ENCODE measurements at regions not wholly inside any gene's neighbourhood (a gene's known extent, or its start where the extent isn't known, plus 50 kb on each side); places are given as distances from the start of the nearest gene placed in this dataset.

DNA sequence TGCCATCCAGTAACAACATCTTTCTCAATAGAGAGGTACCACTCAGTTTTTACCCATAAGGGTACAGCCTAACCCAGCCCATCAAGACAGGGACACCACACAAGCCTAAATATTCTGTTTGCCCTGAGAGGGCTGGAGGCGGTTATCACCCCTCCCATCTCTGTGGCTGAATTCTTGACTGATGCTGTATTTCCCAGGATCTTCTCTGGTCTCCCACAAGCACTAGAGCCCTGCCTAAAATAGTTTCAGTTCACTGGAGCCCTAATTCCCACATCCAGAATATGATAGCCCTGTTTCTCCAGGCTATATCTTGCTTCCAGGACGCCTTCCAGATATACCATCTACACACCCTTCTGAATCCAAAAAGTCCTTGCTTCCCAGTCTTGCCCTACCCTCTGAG lies 91.6 kb upstream of the NMU start:
- TF ChIP-seq CTCF (IDR thresholded peaks at IDR 0.05; ENCODE audit: insufficient read depth, low read depth, low read length, missing control alignments) = no peak
- no peak for DNase-seq (ENCODE audit: low read depth)
- no peak overlapping the region for H3K4me3 ChIP-seq (ENCODE audit: low read depth, low read length)

GRCh38 chr4:55729351-55730279 lies 90.0 kb upstream of the EXOC1L start:
- TF ChIP-seq CTCF (IDR thresholded peaks at IDR 0.05; ENCODE audit: insufficient read depth, low read depth, low read length, missing control alignments) = no peak
- no peak for DNase-seq (ENCODE audit: low read depth)
- H3K4me3 ChIP-seq (ENCODE audit: low read depth, low read length) = no peak overlapping the region

- H3K4me3 ChIP-seq (ENCODE audit: low read depth, low read length) = no peak overlapping the region
- no peak for TF ChIP-seq CTCF (IDR thresholded peaks at IDR 0.05; ENCODE audit: insufficient read depth, low read depth, low read length, missing control alignments)
- DNase-seq (ENCODE audit: low read depth) = no peak
Measured at GRCh38 chr4:55730280-55730931, 89.2 kb upstream of the EXOC1L start.

DNA sequence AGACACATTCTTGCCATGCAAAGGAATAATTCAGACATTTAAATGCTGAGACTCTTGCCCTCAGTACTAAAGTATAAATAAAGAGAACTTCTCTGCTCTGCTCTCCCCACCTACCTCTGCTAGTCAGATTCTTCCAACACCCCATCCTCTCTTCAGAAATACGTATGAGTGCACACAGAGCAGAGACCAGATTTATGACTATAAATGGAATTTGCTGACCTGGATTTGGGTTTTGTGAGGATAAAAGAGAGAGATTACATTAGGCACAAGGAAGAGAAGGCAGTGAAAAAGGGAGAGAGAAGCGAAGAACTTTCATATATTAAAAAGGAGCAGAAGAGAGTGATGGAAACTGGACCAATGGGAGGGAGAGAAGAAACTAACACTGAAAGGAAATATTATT lies 87.6 kb upstream of the EXOC1L start:
- no peak for TF ChIP-seq CTCF (IDR thresholded peaks at IDR 0.05; ENCODE audit: insufficient read depth, low read depth, low read length, missing control alignments)
- no peak for DNase-seq (ENCODE audit: low read depth)
- no peak overlapping the region for H3K4me3 ChIP-seq (ENCODE audit: low read depth, low read length)

GRCh38 chr4:55732864-55733263 lies 86.7 kb upstream of the EXOC1L start:
- no peak for DNase-seq (ENCODE audit: low read depth)
- no peak overlapping the region for H3K4me3 ChIP-seq (ENCODE audit: low read depth, low read length)
- TF ChIP-seq CTCF (IDR thresholded peaks at IDR 0.05; ENCODE audit: insufficient read depth, low read depth, low read length, missing control alignments) = no peak

DNA sequence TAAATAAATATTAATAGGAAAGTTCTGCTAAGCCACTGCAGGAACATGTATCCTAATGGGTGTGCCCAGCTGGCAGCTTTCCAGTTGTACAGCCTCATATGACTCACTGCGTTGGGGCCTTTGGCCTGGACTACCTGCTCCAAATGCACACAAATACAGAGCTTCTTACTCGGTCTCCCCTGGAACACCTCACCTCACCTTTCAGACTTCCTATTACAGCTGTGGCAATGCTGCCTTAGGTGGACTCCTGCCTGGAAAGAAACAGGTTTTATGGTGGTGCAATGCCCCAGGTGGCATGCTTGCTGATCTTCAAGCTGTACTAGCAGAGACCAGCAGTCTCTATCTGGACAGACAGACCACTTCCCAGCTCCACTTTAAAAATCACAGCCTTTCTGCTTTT lies 85.7 kb upstream of the EXOC1L start:
- no peak overlapping the region for H3K4me3 ChIP-seq (ENCODE audit: low read depth, low read length)
- TF ChIP-seq CTCF (IDR thresholded peaks at IDR 0.05; ENCODE audit: insufficient read depth, low read depth, low read length, missing control alignments) = no peak
- DNase-seq (ENCODE audit: low read depth) = no peak
